ENCODE measurements at regions not wholly inside any gene's neighbourhood (a gene's known extent, or its start where the extent isn't known, plus 50 kb on each side); places are given as distances from the start of the nearest gene placed in this dataset.
"Not testable (repeated sequence)": the region's sequence is repeated elsewhere in the genome, so short reads cannot be mapped to it uniquely, and the experiment has no call there.

DNA sequence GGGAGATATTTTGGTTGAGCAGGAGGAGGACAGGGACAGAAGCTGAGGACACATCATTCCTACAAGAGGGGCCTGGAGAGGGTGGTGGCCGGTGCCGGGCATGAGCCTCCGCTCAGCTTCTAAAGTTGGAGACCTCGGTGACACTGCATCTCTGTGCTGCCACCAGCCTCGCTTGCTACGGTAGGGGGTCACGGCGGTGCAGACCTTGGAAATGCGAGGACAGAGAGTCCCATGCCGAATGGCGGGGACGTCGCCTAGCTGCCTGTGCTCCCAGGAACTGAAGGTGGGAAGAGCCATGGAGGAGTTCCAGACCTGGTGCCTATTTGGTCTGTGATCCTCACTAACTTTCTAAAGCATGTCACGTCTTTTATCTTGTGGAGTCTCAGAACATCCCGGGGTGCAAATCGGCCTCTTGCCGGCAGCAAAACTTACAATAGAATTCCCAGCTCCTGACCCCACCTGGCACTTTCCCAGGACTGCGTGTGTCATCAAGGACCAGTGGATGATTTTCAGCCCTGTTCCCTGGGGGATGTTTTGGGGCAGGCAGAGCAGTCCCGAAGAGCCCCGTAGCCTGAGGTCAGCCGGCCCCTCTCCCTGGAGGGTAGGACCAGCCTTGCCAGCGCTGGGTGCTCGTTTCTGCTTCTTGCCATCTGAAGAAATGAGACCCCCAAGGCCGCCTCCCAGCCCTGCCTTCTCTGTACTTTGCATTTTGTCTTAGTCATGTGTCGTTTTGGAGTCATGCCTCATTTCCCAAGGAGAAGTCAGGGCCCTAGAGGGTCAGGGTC is 205.8 kb upstream of the SHH start:
- DNase-seq (ENCODE audit: low spot score), result no peak

DNA sequence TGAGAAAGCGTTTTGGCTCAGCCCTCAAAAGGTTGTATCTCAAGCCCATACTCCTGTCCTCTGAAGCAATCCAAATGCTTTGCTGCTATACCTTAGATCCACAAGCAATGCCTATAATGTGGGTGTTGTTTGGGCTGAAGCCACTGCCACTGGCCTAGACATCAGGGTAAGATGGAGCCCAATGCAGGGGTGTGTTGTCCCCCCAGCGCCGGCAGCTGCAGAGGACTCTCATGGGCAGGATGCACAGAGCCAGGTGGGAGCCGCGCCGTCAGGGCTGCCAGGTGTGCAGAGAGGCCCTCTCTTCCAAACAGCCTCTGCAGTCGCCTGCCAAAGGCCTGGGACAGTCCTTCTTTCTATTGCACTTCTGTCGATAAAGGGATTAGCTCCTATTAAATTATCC is 205.2 kb upstream of the SHH start:
- DNase-seq (ENCODE audit: low spot score), result no peak

DNA sequence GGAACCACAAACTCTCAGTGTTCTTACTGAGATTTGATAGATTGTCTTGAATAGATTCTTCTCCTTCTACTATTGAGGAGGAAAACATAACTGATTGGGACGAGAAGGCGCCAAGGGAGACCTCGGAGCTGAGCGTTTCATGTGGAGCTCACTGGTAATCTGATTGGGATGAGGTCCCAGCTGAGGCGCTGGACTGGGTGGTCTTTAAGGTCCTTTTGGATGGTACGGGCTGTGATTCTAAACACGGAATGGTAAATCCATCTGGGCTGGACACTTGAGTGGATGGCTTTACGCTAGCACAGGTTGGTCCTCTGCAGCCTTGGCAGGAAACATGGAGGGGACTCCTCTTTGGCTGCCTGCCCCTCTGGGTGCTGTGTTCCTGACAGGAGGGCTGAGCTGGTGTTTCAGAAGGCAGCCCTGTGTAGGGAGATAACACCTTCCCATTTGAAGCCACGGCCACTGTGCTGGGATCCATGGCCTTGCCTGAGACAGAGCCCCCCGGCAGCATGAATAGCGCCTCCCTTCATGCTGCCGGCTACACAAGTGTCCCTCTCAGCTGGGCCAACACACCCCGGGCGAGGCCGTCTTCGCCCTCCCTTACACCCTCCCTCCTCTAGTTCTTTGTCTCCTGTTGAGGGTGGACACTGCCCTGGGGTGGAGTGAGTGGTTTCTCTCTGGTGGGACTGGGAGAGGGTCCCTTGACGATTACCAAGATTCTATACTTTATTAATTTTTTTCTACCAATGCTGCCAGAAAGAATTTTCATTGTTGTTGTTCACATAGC is 203.2 kb upstream of the SHH start:
- DNase-seq (ENCODE audit: low spot score), result no peak

DNA sequence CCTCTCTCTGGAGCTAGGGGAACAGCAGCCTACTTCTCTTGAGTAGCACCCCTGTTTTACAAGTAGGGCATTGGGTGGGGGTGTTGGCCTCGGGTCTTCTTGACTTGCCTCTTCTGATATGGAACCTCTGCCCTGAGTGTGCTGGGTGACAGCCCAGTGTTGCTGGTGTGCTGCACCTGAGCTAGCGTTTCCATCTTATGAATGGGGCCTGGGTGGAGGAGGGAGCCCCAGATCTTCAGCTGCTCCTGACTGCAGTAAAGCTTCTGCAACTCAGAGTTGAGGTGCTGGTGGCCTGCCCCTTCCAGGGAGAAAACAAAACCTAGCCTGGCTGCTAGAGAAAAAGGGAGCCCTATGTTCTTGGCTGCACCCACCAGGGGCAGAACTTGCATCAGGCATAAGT is 202.5 kb upstream of the SHH start:
- DNase-seq (ENCODE audit: low spot score), result no peak

DNA sequence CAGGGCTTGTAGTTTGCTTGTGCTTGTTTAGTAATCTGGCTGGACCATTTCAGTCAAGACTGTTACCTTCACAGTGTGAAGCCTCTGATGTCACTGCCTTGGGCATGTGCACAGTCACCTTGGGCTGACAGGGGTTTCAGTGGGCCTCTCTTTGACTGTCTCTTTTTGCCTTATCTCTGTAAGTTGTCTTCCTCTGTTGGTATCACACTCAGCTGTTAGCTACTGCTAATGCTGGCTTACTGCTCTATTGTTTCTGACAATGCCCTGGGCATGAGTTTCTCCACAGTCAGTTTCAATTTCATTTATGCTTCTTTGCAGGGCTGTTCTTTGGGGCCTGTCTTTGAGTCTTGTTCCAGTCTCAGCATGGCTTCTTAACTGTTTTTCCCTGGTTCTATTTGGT is 201.9 kb upstream of the SHH start:
- no peak for DNase-seq (ENCODE audit: low spot score)

DNA sequence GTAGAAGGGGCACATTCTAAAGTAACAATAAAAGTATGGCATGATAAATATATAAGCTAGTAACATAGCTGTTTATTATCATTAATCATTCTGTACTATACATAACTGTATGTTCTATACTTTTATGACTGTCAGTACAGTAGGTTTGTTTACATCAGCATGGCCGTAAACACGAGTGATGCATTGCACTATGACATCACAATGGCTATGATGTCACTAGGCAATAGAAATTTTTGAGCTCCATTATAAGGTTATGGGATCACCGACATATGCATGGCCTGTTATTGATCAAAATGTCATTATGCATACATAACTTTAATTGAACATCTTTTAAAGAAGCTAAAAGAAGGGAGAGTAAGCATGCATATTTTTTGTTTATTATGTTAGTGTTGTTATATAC is 200.1 kb upstream of the SHH start:
- no peak for DNase-seq (ENCODE audit: low spot score)

DNA sequence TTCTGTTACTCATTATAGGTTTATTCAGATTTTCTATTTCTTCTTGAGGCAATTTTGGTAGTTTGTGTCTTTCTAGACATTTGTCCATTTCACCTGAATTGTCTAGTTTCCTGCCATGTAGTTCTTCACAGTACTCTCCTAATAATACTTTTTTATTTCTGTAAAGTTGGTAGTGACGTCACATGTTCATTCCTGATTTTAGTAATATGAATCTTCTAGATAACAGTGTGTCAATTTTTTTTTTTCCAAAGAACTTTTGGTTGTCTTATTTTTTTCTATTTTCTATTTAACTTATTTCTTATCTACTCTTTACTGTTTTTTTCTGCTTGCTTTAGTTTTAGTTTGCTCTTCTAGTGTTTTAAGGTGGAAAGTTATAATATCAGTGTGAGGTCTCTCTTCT is 197.3 kb upstream of the SHH start:
- DNase-seq (ENCODE audit: low spot score), result no peak

DNA sequence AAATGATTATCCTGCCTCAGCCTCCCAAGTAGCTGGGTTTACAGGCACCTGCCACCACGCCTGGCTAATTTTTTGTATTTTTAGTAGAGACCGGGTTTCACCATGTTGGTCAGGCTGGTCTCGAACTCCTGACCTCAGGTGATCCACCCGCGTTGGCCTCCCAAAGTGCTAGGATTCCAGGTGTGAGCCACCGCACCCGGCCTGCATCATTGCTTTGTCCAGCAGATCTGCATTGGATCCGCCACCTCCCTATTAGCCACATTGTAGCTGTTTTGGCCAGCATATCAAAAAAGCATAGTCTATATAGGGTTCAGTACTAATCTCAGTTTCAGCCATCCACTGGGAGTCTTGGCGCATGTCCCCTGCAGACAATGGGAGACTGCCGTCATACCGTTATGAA is 194.6 kb upstream of the SHH start:
- DNase-seq (ENCODE audit: low spot score), result not testable (repeated sequence)

DNA sequence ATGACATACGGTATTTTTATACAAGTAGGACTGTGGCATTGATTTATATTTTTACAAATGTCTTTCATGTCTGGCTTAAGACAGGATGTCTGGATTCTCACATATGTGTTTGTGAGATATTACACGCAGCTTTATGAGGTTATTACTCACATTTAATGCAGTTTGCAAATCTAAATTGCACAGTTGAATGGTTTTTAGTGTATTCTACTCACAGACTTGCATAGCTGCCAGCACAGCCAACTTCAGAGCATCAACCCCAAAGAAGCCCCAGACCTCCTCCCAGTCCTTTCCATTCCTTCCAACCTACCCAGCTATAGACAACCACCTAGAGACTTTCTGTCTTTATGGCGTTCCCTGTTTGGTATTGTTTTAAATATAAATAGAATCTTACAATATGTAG is 193.8 kb upstream of the SHH start:
- no peak for DNase-seq (ENCODE audit: low spot score)

DNA sequence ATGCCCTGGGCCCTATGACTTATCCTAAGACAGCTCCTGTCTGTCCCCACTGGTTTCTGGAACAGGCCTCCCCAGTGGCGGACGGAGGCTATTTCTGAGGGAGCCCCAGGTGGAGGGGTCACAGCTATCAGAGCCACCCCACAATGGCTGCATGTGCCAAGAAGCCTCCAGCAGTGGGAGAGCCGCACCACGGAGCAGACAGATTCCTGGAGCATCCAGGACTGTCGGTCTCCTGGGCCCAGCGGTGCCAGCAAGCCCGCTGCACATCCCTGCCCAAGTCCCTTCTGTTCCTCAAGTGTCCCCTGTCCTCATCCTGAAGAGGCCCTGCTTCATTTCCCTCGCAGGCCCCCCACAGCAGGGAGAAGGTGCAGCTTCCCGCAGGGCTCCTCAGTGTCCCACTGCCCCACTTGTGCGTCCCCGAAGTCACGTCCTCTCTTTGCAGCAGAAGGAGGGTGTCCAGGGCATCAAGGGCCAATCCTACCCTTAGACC is 193.0 kb upstream of the SHH start:
- no peak for DNase-seq (ENCODE audit: low spot score)

DNA sequence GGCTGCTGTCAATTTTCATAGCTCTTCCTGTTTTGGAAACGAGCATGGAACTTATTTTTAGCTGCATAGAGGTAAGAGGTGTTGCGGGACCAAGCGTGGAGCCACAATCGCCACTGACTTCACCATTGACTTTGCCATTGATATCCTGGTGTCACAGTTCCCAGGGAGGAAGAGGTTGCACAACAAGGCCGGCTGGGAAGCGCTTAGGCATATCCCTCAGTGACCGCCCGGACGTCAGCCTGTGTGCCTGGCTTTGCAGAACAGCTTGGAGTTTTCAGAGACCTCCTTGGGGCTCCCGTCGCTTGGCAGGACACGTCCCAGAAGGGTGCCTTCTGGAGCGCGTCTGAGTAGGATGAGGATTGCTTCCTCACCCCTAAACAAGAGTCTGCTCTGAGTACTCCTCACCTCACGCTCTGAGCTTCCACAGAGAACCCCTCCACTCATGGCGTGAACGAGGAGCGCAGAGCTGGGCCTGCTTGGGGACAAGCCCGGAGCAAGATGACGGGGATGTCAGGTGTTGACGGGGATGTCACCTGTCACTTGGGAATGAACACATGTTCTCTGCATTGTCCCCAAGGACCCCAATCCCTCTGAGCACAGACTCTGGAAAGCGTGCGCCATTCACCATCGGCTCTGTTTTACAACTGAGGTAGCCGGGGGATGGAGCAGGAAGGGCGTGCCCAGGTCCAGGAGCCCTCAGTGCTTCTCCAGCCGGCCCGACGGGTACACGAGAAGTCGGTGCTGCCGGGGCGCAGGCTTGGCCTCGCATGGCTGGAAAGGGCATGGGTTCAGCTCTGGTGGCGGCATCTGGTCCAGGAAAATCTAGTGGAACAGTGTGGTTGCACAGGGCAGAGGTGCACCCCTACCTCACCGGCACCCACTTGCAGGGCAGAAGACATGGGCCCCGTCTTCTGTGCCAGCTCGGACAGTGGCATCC is 192.3 kb upstream of the SHH start:
- DNase-seq (ENCODE audit: low spot score), result no peak

DNA sequence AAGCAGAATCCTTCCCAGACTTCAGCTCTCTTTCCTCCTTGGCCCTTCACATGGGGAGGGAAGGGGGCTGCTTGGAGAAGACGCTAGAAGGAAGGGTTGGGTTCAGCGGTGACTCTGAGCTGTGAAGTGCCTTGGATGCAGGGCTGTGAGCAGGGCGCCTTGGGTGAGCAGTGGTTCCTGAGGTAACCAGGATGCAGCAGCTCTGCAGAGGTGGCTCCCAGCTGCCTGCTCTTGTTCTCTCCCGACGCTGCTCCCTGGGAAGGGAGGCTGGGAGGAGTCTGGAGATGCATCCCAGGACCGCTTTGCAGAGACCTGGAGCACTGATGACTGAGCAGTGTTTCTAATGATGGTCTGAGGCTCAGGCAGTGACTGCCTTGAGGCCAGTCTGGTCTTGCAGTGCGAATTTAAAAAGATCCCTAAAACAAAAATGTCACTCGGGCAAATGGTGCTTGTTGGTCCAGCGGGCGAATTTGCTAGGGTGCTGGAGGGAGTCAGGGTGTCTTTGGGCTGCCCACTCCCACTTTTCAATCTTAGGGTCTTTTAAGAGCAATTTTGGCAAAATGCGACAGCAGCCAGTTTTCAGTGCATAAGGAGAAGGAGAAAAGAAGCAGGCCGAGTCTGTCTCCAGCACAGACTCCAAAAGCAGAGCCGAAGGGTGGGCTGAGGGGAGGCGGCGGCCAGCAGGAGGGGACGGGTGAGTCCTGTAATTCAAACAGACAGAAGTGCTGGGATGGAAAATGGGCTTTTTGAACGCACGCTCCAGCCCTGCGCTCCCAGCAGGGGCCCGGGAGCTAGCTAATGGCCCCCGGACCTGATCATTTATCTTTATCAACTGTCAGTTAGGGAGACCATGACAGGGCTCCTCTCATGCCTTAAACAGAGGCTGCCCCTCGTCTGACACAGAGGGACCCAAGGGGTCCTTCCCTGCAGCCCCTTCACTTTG is 191.2 kb upstream of the SHH start:
- no peak for DNase-seq (ENCODE audit: low spot score)

DNA sequence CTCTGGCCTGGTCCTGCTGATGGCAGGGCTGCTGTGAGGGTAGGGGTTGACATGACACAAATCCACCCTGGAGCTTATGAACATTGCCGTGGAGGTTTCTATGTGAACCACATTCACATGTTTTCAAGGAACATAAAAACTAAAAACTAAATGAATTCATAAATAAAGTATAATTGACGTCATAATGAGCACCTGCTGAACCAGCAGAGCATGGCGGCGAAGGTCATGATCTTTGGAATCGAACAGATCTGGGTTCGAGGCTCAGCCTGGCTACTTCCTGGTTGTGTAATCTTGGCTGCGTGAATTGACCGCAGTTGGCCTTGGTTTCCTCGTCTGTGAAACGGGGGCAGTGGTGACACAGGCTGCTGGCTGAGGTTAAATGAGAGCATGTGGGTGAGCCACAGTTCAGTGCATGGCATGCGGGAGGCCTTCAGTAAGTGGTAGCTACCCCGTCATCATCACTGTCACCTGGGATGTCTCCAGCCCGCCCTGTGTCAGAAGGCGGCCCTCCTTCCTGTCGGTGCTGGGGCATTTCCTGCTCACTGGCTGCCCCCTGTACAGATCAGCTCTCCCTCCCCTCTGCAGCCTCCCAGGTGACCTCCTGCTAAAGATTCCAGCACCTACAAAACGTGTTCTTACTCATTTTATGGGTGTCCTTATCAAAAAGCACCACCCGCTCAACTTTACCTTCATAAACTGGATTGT is 190.3 kb upstream of the SHH start:
- DNase-seq (ENCODE audit: low spot score), result peak; percentile 39

DNA sequence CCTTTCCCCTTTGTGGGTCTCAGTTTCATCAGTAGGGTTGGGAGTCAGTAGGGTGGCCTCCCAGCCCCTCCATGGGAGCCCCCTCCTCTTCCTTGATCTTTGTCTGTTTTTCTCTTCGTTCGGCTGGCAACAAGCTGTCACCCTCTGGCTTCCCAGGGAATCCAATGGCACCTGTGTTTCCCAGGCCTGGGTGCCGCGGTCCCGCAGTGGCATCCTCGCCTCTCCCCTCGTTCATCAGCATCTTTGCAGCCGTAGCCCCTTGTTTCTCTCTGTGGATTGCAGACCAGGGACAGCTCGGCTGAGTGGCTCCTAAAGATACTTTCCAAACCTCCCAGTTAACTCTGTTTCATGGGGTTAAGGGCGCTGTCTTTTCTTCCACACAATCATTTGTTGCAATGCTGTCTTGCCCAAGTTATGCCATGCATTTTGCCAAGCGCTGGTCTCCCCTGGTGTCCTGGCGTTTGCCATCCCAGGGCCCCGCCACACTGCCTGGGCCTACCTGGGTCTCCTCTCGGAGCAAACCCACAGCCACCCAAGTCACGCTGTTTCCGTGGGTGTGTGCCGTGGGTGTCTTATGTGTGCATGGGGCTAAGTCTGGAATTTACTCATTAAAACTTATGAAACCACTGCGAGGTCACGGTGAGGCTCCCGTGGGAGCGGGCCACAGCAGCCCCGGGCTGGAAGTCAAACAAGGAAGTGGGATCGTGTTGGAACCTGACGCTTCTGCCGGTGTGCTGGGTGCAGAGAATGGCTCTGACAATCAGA is 189.4 kb upstream of the SHH start:
- no peak for DNase-seq (ENCODE audit: low spot score)

DNA sequence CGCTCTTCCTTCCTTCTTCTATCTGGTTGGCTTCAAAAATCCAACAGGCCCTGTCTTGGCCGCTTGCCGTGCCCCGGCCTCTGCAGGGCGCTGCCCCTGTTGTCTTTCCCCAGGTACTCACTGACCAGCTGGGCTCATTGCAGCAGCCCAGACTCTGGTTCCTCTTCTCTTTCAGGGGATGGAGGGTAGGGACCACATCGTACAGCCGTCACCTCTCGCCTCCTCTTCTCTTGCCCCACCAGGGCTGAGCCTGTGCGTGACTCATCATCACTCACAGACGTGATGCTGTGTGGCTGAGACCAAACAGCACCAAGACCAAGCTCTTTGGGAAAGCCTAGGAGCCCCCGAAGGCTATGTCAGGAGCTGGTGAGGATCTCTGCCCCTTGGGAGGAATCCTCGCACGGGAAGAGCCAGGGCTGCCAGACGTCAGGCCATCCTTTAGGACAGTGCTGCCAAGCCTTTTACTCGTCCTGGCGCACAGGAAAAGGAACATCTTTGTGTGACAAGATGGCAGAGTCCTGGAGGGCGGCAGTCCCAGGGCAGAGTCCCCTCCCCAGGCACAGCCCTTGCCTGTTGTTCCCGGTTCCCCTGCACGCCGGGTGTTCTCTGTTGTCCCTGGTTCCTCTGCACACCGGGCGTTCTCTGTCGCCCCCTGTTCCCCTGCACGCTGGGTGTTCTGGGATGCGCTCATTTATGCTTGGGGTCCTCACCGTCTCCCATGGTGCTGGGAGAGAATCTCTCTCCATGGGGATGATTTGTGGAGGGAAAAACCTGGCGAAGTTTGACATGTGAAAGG is 188.5 kb upstream of the SHH start:
- no peak for DNase-seq (ENCODE audit: low spot score)

DNA sequence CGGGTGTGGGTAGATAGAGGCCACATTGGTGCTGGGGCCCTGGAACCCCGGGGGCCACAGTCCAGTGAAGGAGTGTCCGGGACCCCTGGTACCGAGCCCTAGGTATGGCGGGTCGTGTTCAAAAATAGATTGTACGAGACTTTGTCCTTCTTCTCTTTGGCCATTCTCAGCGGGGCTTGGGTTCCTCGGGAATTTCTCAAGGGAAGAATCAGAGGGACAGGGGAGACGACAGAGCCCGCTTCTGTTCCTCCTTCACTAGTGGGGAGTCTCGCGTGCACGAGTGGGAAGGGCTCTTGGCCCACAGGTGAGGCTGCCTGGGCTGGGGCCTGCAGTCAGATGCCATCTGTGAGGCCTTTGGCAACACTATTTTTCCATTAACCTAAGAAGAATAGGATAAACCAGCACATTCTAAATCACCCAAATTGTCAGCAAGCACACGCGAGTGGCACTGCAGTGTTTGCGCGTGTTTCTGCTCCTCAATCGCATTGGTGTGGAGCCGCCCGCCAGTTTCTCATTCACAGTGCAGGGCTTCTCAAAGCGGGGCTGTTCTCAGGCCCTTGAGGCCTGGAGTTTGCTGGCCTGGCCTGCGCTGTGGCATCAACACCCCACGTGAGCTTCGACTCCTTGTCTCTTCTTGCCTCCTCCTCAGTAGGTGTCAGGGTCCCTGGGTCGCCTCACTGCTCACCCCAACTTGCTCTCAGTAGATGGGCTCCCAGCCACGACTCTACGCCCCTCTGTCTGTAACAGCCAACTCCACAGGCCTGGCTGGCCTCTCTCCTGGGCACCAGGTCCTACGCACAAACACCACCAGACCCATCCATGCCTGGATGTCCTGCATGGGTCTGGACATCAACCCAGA is 187.6 kb upstream of the SHH start:
- DNase-seq (ENCODE audit: low spot score), result no peak

DNA sequence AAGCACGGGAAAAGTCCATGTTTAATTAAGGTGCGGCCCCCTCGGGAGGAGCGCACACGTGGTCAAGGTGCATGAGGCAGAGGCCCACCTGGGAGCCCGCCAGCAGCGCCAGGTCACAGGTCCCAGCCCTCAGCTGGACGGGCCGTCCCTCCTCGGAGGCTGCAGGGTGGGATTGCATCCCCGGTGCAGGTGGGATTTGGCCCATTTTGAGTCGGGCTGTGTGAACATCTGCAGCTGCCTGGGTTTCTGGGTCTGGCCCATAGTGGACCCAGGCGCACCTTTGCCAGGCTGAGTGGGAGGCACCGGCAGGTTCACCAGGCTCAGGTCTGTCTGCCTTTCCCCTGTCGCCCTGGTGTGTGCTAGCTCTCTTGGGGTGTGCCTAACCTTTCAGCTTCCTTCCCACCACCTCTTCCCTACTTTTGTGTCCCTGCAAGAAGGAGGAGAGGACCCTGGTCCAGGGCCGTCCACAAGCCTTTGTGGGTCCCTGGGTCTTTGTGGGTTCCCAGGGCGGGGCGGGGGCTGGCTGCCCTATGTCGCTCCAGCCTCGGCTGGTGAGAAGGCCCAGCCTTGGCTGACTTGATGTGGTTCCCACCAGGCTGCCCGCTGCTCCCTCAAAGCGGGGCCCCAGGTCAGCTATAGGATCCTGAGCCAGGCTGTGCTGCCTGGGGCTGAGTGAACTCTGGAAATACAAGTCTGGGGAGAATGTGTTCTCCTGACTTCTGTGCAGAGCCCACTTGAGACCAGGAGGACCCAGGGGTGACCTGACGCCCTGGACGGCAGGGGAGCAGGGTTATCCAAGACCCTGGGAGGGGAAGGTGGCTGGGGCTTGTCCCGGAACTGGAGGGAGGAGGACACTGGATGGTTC is 186.7 kb upstream of the SHH start:
- DNase-seq (ENCODE audit: low spot score), result peak; percentile 64
